ENCODE measurements at regions not wholly inside any gene's neighbourhood (a gene's known extent, or its start where the extent isn't known, plus 50 kb on each side); places are given as distances from the start of the nearest gene placed in this dataset.

DNA sequence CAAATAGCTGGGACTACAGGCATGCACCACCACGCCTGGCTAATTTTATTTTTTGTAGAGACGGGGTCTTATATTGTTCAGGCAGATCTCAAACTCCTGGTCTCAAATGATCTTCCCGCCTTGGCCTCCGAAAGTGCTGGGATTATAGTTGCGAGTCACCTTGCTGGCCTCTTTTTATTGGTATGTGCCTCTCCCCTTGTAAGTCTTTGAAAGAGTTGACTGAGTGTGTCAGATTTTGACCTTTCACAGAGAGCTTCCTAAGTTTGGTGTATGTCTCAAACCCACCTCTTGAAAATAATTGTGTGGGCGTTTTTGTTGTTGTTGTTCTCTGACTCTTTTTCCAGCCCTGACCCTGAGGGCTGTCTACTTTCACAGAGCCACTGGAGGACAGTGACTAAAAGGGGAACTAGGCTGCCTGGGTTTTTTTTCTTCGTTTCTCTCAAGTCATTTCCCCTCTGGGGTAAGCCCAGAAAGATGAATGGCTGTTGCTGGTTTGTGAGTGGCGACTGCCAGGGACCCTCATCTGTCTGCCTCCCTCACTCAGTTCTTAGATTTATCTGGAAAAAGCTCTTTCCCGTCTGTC is 262.8 kb downstream of the ZEB1 start:
- TF ChIP-seq, protein P1, sequence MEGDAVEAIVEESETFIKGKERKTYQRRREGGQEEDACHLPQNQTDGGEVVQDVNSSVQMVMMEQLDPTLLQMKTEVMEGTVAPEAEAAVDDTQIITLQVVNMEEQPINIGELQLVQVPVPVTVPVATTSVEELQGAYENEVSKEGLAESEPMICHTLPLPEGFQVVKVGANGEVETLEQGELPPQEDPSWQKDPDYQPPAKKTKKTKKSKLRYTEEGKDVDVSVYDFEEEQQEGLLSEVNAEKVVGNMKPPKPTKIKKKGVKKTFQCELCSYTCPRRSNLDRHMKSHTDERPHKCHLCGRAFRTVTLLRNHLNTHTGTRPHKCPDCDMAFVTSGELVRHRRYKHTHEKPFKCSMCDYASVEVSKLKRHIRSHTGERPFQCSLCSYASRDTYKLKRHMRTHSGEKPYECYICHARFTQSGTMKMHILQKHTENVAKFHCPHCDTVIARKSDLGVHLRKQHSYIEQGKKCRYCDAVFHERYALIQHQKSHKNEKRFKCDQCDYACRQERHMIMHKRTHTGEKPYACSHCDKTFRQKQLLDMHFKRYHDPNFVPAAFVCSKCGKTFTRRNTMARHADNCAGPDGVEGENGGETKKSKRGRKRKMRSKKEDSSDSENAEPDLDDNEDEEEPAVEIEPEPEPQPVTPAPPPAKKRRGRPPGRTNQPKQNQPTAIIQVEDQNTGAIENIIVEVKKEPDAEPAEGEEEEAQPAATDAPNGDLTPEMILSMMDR (IDR thresholded peaks at IDR 0.05; ENCODE audit: insufficient read depth, low read depth, low read length): no peak
- no peak for TF ChIP-seq EZH2 (IDR thresholded peaks at IDR 0.05; ENCODE audit: insufficient read depth, low read length)

Measured in astrocyte (in vitro differentiated cells and primary cell).